Subcutaneous abdominal adipose tissue (tissue), 5 donors: ENCODE measurements at regions not wholly inside any gene's neighbourhood (a gene's known extent, or its start where the extent isn't known, plus 50 kb on each side); places are given as distances from the start of the nearest gene placed in this dataset.

ENCODE experiments used
- H3K27ac ChIP-seq: one replicate; pipeline ENCODE4 v1.7.0; 2013; ENCODE audit warnings: low read depth, mild to moderate bottlenecking, inconsistent platforms, low read length, moderate library complexity
- H3K27me3 ChIP-seq, 5 donors: one replicate each; pipeline ENCODE4 v1.7.0; 2013; ENCODE audit warnings: low read length in 5 of 5, inconsistent platforms in 1 of 5; ENCODE audit not compliant: control insufficient read depth in 5 of 5, insufficient read depth in 4 of 5
- H3K36me3 ChIP-seq, 5 donors: one replicate each; pipeline ENCODE4 v1.7.0; 2013; ENCODE audit warnings: low read length in 5 of 5; ENCODE audit not compliant: control insufficient read depth in 5 of 5, insufficient read depth in 5 of 5
- H3K4me1 ChIP-seq, 5 donors: one replicate each; pipeline ENCODE4 v1.7.0; 2013; ENCODE audit warnings: low read length in 5 of 5, mild to moderate bottlenecking in 3 of 5, moderate library complexity in 1 of 5; ENCODE audit not compliant: control insufficient read depth in 5 of 5, insufficient read depth in 5 of 5
- H3K4me3 ChIP-seq, 5 donors: one replicate each; pipeline ENCODE4 v1.7.0; 2013; ENCODE audit warnings: low read length in 5 of 5, low read depth in 1 of 5
- H3K9ac ChIP-seq, 5 donors: one replicate each; pipeline ENCODE4 v1.7.0; 2013; ENCODE audit warnings: low read length in 5 of 5, mild to moderate bottlenecking in 4 of 5, moderate library complexity in 3 of 5
- H3K9me3 ChIP-seq, 5 donors: one replicate each; pipeline ENCODE4 v1.7.0; 2013; ENCODE audit warnings: low read length in 5 of 5; ENCODE audit not compliant: control insufficient read depth in 5 of 5
- donor health status: healthy.
- donor health status: healthy.
- donor health status: healthy.
- donor health status: healthy.
- donor health status: healthy.

- H3K36me3 ChIP-seq = no peaks in the 10 kb centered on the region
- H3K9ac ChIP-seq = no peak overlapping the region
- peaks cover 7 to 24% (median 24%) of the 10 kb centered on the region in 5 donors for H3K9me3 ChIP-seq
- no peak overlapping the region for H3K4me3 ChIP-seq
- peaks cover 0 to 30% (median 12%) of the 10 kb centered on the region in 5 donors for H3K27me3 ChIP-seq
- no peaks in the 10 kb centered on the region for H3K4me1 ChIP-seq
- no peak overlapping the region for H3K27ac ChIP-seq
These were observed 120.7 kb upstream of the SOX1 start for GRCh38 chr13:111946214-111946613.

GRCh38 chr13:111947026-111947810, 119.7 kb upstream of the SOX1 start:
- Histone ChIP-seq H3K27ac (no peak overlapping the region), H3K4me3 (no peak overlapping the region), H3K9me3 (peaks cover 7 to 34% (median 33%) of the 10 kb centered on the region in 5 donors), H3K9ac (no peak overlapping the region), H3K27me3 (peaks cover 0 to 30% (median 15%) of the 10 kb centered on the region in 5 donors), H3K4me1 (no peaks in the 10 kb centered on the region), H3K36me3 (no peaks in the 10 kb centered on the region)

- H3K9ac ChIP-seq = no peak overlapping the region
- H3K9me3 ChIP-seq = peaks cover 7 to 37% (median 35%) of the 10 kb centered on the region in 5 donors
- peaks cover 0 to 30% (median 16%) of the 10 kb centered on the region in 5 donors for H3K27me3 ChIP-seq
- H3K4me3 ChIP-seq = no peak overlapping the region
- H3K27ac ChIP-seq = no peak overlapping the region
- no peaks in the 10 kb centered on the region for H3K4me1 ChIP-seq
- H3K36me3 ChIP-seq = no peaks in the 10 kb centered on the region
These were observed 119.1 kb upstream of the SOX1 start for GRCh38 chr13:111947876-111948275.

GRCh38 chr13:111948281-111948680, 118.7 kb upstream of the SOX1 start:
- Histone ChIP-seq H3K27me3 (peaks cover 0 to 33% (median 16%) of the 10 kb centered on the region in 5 donors), H3K9me3 (peaks cover 7 to 37% (median 35%) of the 10 kb centered on the region in 5 donors), H3K4me1 (no peaks in the 10 kb centered on the region), H3K9ac (no peak overlapping the region), H3K36me3 (no peaks in the 10 kb centered on the region), H3K4me3 (no peak overlapping the region), H3K27ac (no peak overlapping the region)

GRCh38 chr13:111948811-111949210, 118.1 kb upstream of the SOX1 start:
- Histone ChIP-seq H3K27ac (no peak overlapping the region), H3K4me3 (no peak overlapping the region), H3K9ac (no peak overlapping the region), H3K36me3 (no peaks in the 10 kb centered on the region), H3K4me1 (no peaks in the 10 kb centered on the region), H3K27me3 (peaks cover 0 to 36% (median 16%) of the 10 kb centered on the region in 5 donors), H3K9me3 (peaks cover 7 to 37% (median 35%) of the 10 kb centered on the region in 5 donors)

- Histone ChIP-seq H3K27me3 (peaks cover 0 to 38% (median 14%) of the 10 kb centered on the region in 5 donors), H3K4me3 (no peak overlapping the region), H3K9ac (no peak overlapping the region), H3K9me3 (peaks cover 7 to 37% (median 35%) of the 10 kb centered on the region in 5 donors), H3K27ac (no peak overlapping the region), H3K4me1 (no peaks in the 10 kb centered on the region), H3K36me3 (no peaks in the 10 kb centered on the region)
These were observed 117.6 kb upstream of the SOX1 start for GRCh38 chr13:111949311-111949710.

- peaks cover 0 to 34% (median 8%) of the 10 kb centered on the region in 5 donors for H3K27me3 ChIP-seq
- H3K36me3 ChIP-seq = no peaks in the 10 kb centered on the region
- H3K4me3 ChIP-seq = peak overlapping the region in 1 of 5 donors; percentile 13
- H3K9ac ChIP-seq = no peak overlapping the region
- H3K27ac ChIP-seq = no peak overlapping the region
- no peaks in the 10 kb centered on the region for H3K4me1 ChIP-seq
- peaks cover 7 to 37% (median 35%) of the 10 kb centered on the region in 5 donors for H3K9me3 ChIP-seq
These were observed 116.3 kb upstream of the SOX1 start for GRCh38 chr13:111950697-111951096.

GRCh38 chr13:111952032-111952431, 114.9 kb upstream of the SOX1 start:
- Histone ChIP-seq H3K4me3 (no peak overlapping the region), H3K36me3 (no peaks in the 10 kb centered on the region), H3K27ac (no peak overlapping the region), H3K4me1 (no peaks in the 10 kb centered on the region), H3K9ac (no peak overlapping the region), H3K9me3 (peaks cover 7 to 37% (median 35%) of the 10 kb centered on the region in 5 donors), H3K27me3 (peaks cover 0 to 30% (median 6%) of the 10 kb centered on the region in 5 donors)

- Histone ChIP-seq H3K36me3 (no peaks in the 10 kb centered on the region), H3K9ac (no peak overlapping the region), H3K9me3 (peaks cover 7 to 37% (median 35%) of the 10 kb centered on the region in 5 donors), H3K4me3 (no peak overlapping the region), H3K27ac (no peak overlapping the region), H3K27me3 (peaks cover 0 to 28% (median 4%) of the 10 kb centered on the region in 5 donors), H3K4me1 (no peaks in the 10 kb centered on the region)
These were observed 114.1 kb upstream of the SOX1 start for GRCh38 chr13:111952814-111953213.

- Histone ChIP-seq H3K36me3 (no peaks in the 10 kb centered on the region), H3K4me1 (no peaks in the 10 kb centered on the region), H3K9me3 (peaks cover 7 to 37% (median 35%) of the 10 kb centered on the region in 5 donors), H3K27ac (no peak overlapping the region), H3K4me3 (no peak overlapping the region), H3K27me3 (peaks cover 0 to 22% (median 4%) of the 10 kb centered on the region in 5 donors), H3K9ac (no peak overlapping the region)
These were observed 113.3 kb upstream of the SOX1 start for GRCh38 chr13:111953546-111954178.
